HCT116 (cell line): ENCODE measurements at regions not wholly inside any gene's neighbourhood (a gene's known extent, or its start where the extent isn't known, plus 50 kb on each side); places are given as distances from the start of the nearest gene placed in this dataset.

Experiments used
- ATAC-seq: fragments of 200-7000 bp; cut with Tn5 transposase; 2 replicates; pipeline ENCODE4 v1.9.1; 2020; ENCODE audit warnings: mild to moderate bottlenecking, moderate library complexity
- BruUV-seq: library from RNA; stranded (reverse); fragments of 400-500 nt; replicated peaks from 2 replicates; lab custom pipeline; 2021; lab: Mats Ljungman, UMichigan
- CTCF ChIA-PET: fragments of 300-600 bp; sonication (Branson Sonifier 250); formaldehyde crosslinking; loops from one replicate; lab custom pipeline; 2021; ENCODE audit warnings: antibody characterized with exemption; lab: Charles Lee
- POLR2A ChIA-PET: fragments of 300-600, 350-600 bp; sonication (Branson Sonifier 250); formaldehyde crosslinking; loops from one replicate; lab custom pipeline; 2021; ENCODE audit warnings: antibody characterized with exemption; lab: Charles Lee
- RAD21 ChIA-PET, 2 experiments: fragments of 300-600 bp; sonication (Branson Sonifier 250); formaldehyde crosslinking; loops; one replicate each; lab custom pipeline; 2023; ENCODE audit warnings: low total read pairs in 2 of 2; ENCODE audit not compliant: uncharacterized antibody in 2 of 2, unreplicated experiment in 2 of 2, low non-redundant PET in 1 of 2; lab: Charles Lee
- DNase-seq: peaks from one replicate; pipeline ENCODE4 v3.0.0-alpha.2; 2010; ENCODE audit warnings: low read depth, low spot score
- H2AFZ ChIP-seq: fragments of 200-600 bp; shearing (Covaris generic), sonication (generic); 2 replicates; pipeline ENCODE4 v1.6.1; 2017; ENCODE audit warnings: low read depth, mixed run types, mixed read lengths, antibody characterized with exemption, low read length; ENCODE audit not compliant: poor library complexity, severe bottlenecking
- H3K27ac ChIP-seq: 2 replicates; pipeline ENCODE4 v1.5.1; 2012; ENCODE audit warnings: low read depth, low read length
- H3K27me3 ChIP-seq: fragments of 200-600 bp; sonication (generic); 2 replicates; pipeline ENCODE4 v1.6.1; 2016; ENCODE audit warnings: mixed run types, low read length, mixed read lengths; ENCODE audit not compliant: insufficient read depth
- H3K36me3 ChIP-seq, 2 experiments: fragments of 200-500 bp in 1 of 2; fragments of 200-600 bp in 1 of 2; sonication (Bioruptor generic) in 1 of 2; sonication (generic) in 1 of 2; 2 replicates each; pipeline versions ENCODE4 v1.5.1 to v1.6.1; 2014 to 2016; ENCODE audit warnings: low read length in 2 of 2, inconsistent platforms in 1 of 2, mixed read lengths in 1 of 2, mixed run types in 1 of 2; ENCODE audit not compliant: insufficient read depth in 2 of 2, control insufficient read depth in 1 of 2
- H3K4me1 ChIP-seq, 2 experiments: fragments of 200-600 bp in 1 of 2; sonication (generic) in 1 of 2; 2 replicates each; pipeline versions ENCODE4 v1.5.1 to v1.6.1; 2012 to 2017; ENCODE audit warnings: low read length in 2 of 2, inconsistent platforms in 1 of 2, mild to moderate bottlenecking in 1 of 2, mixed read lengths in 1 of 2, mixed run types in 1 of 2, moderate library complexity in 1 of 2; ENCODE audit not compliant: insufficient read depth in 2 of 2, control insufficient read depth in 1 of 2
- H3K4me2 ChIP-seq: fragments of 200-600 bp; sonication (generic); 2 replicates; pipeline ENCODE4 v1.6.1; 2017; ENCODE audit warnings: mixed run types, low read length, mixed read lengths
- H3K4me3 ChIP-seq, 2 experiments: fragments of 200-600 bp in 1 of 2; sonication (generic) in 1 of 2; replicated peaks in 1 of 2; 2 replicates each; pipeline ENCODE4 v1.5.1; 2011 to 2016; ENCODE audit warnings: low read length in 2 of 2, control low read depth in 1 of 2, low read depth in 1 of 2, mild to moderate bottlenecking in 1 of 2, mixed read lengths in 1 of 2, mixed run types in 1 of 2
- H3K79me2 ChIP-seq: fragments of 200-600 bp; sonication (generic); 2 replicates; pipeline ENCODE4 v1.6.1; 2017; ENCODE audit warnings: mild to moderate bottlenecking, mixed run types, low read length, moderate library complexity, mixed read lengths; ENCODE audit not compliant: insufficient read depth
- H3K9ac ChIP-seq: fragments of 200-600 bp; sonication (generic); 2 replicates; pipeline ENCODE4 v1.6.1; 2016; ENCODE audit warnings: low read length, mixed read lengths
- H3K9me2 ChIP-seq: fragments of 200-600 bp; sonication (generic), shearing (Covaris generic); 2 replicates; pipeline ENCODE4 v1.6.1; 2017; ENCODE audit warnings: mixed run types, mild to moderate bottlenecking, moderate library complexity; ENCODE audit not compliant: insufficient read depth
- H3K9me3 ChIP-seq, 2 experiments: fragments of 200-500 bp in 1 of 2; fragments of 200-600 bp in 1 of 2; sonication (Bioruptor generic) in 1 of 2; sonication (generic) in 1 of 2; 2 replicates each; pipeline ENCODE4 v1.6.1; 2014 to 2017; ENCODE audit warnings: low read length in 2 of 2, mixed read lengths in 2 of 2, inconsistent platforms in 1 of 2, low read depth in 1 of 2, mild to moderate bottlenecking in 1 of 2, mixed run types in 1 of 2, moderate library complexity in 1 of 2; ENCODE audit not compliant: control insufficient read depth in 1 of 2, insufficient read depth in 1 of 2
- H4K20me1 ChIP-seq: fragments of 200-600 bp; sonication (generic), shearing (Covaris generic); 2 replicates; pipeline ENCODE4 v1.6.1; 2017; ENCODE audit warnings: mixed run types, mild to moderate bottlenecking, moderate library complexity; ENCODE audit not compliant: insufficient read depth
- ATF3 ChIP-seq: IDR thresholded peaks from 2 replicates; pipeline ENCODE4 v1.6.1; 2012
- CBX3 ChIP-seq: IDR thresholded peaks from 2 replicates; pipeline ENCODE4 v1.6.1; 2012; ENCODE audit warnings: low read depth
- JUND ChIP-seq: IDR thresholded peaks from 2 replicates; pipeline ENCODE4 v1.6.1; 2012
- REST ChIP-seq: IDR thresholded peaks from 2 replicates; pipeline ENCODE4 v1.6.1; 2012; ENCODE audit warnings: low read depth
- SP1 ChIP-seq: IDR thresholded peaks from 2 replicates; pipeline ENCODE4 v1.6.1; 2012; ENCODE audit warnings: low read depth
- SRF ChIP-seq: IDR thresholded peaks from 2 replicates; pipeline ENCODE4 v1.6.1; 2012; ENCODE audit warnings: low read depth
- ZFX ChIP-seq: fragments of 450-650 bp; IDR thresholded peaks from 2 replicates; pipeline ENCODE4 v1.6.1; 2017
- intact Hi-C: fragments of 100-400 bp; cut with micrococcal nuclease; formaldehyde crosslinking; loops from 2 replicates; pipeline ENCODE4 v1.10.0; 2022
- TF ChIP-seq, protein P1 (sequence below): IDR thresholded peaks from 2 replicates; pipeline ENCODE4 v1.6.1; 2011; ENCODE audit warnings: mild to moderate bottlenecking, low read length, moderate library complexity; ENCODE audit not compliant: insufficient replicate concordance; ENCODE audit errors: extremely low read depth

- no peaks in the 10 kb centered on the region for H3K79me2 ChIP-seq
- no peak overlapping the region for H2AFZ ChIP-seq
- no peaks in the 10 kb centered on the region for H3K9me3 ChIP-seq
- H3K4me1 ChIP-seq, result no peaks in the 10 kb centered on the region
- BruUV-seq, result no TSS peak
- intact Hi-C loops, result no loop called here
- no peak overlapping the region for H3K9ac ChIP-seq
- ChIA-PET RAD21 (no interaction called here), CTCF (no interaction called here), POLR2A (no interaction called here)
- no peak overlapping the region for H3K27ac ChIP-seq
- H3K9me2 ChIP-seq, result no peaks in the 10 kb centered on the region
- H3K4me3 ChIP-seq, result no peak overlapping the region
- H3K36me3 ChIP-seq, result no peaks in the 10 kb centered on the region
- no peak for TF ChIP-seq ATF3
- TF ChIP-seq JUND, result no peak
- TF ChIP-seq REST, result no peak
- TF ChIP-seq CBX3, result no peak
- no peak for TF ChIP-seq ZFX
- no peak for TF ChIP-seq SP1
- DNase-seq (no peak), ATAC-seq (no peak)
- no peaks in the 10 kb centered on the region for H3K27me3 ChIP-seq
- H4K20me1 ChIP-seq, result no peaks in the 10 kb centered on the region
- no peak overlapping the region for H3K4me2 ChIP-seq
Observed at GRCh38 chr2:139626128-139626527, 845.9 kb upstream of the NXPH2 start.

DNA sequence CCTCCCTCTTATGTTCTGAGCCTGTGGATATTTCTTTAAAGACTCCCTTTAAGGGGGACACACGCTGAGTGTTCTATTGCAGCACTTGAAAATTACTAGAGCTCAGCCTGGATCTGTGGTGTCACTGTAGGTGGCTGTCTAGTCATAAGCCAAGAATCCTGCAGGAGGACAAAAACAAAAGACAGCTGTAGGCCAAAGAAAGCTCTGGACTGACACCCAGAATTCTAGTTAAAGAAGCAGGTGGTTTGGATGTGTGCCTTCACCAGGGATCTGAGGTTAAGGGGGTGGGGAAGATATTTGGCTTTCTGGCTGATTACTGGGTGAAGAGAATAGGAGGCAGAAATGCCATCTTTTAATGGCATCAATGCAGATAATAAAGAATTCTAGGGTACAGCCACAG is 842.5 kb upstream of the NXPH2 start:
- Histone ChIP-seq H3K4me3 (no peak overlapping the region), H2AFZ (no peak overlapping the region), H3K9me2 (no peaks in the 10 kb centered on the region), H3K27me3 (no peaks in the 10 kb centered on the region), H3K36me3 (no peaks in the 10 kb centered on the region), H3K4me1 (no peaks in the 10 kb centered on the region), H3K9ac (no peak overlapping the region), H3K27ac (no peak overlapping the region), H4K20me1 (no peaks in the 10 kb centered on the region), H3K4me2 (no peak overlapping the region), H3K9me3 (no peaks in the 10 kb centered on the region), H3K79me2 (no peaks in the 10 kb centered on the region)
- ChIA-PET POLR2A (no interaction called here), RAD21 (no interaction called here), CTCF (no interaction called here)
- intact Hi-C loops, result no loop called here
- no peak for DNase-seq
- no peak for ATAC-seq
- no TSS peak for BruUV-seq
- TF ChIP-seq REST (no peak), CBX3 (no peak), SRF (no peak), SP1 (no peak)
- TF ChIP-seq, protein P1, sequence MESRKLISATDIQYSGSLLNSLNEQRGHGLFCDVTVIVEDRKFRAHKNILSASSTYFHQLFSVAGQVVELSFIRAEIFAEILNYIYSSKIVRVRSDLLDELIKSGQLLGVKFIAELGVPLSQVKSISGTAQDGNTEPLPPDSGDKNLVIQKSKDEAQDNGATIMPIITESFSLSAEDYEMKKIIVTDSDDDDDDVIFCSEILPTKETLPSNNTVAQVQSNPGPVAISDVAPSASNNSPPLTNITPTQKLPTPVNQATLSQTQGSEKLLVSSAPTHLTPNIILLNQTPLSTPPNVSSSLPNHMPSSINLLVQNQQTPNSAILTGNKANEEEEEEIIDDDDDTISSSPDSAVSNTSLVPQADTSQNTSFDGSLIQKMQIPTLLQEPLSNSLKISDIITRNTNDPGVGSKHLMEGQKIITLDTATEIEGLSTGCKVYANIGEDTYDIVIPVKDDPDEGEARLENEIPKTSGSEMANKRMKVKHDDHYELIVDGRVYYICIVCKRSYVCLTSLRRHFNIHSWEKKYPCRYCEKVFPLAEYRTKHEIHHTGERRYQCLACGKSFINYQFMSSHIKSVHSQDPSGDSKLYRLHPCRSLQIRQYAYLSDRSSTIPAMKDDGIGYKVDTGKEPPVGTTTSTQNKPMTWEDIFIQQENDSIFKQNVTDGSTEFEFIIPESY, result no peak
